GM19463 (cell line): ENCODE measurements at regions not wholly inside any gene's neighbourhood (a gene's known extent, or its start where the extent isn't known, plus 50 kb on each side); places are given as distances from the start of the nearest gene placed in this dataset.
"Not testable (repeated sequence)": the region's sequence is repeated elsewhere in the genome, so short reads cannot be mapped to it uniquely, and the experiment has no call there.

Experiments used
- ATAC-seq: cut with Tn5 transposase; IDR thresholded peaks from one replicate; pipeline ENCODE4 v1.9.1; 2021; ENCODE audit warnings: mild to moderate bottlenecking, moderate library complexity; ENCODE audit not compliant: unreplicated experiment

DNA sequence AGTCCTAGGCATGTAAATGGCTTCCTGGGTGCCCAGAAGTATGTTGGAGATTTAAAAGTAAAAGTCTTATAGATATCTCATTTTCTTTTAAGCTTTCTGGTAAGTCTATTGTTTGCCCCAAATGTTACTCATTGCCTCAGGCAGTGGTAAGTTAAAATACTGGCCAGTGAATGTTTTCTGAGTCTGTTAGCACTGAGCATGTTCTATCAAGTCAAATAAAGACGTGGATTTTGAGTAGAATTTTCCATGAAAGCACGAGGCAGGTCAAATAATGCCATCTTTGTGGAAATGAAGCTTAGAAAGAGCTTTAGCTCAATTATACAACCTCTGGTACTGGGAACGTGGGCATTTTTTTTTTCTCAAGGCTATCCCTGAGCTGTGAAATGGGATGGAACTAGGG is 651.3 kb upstream of the ACO1 start:
- no peak for ATAC-seq

DNA sequence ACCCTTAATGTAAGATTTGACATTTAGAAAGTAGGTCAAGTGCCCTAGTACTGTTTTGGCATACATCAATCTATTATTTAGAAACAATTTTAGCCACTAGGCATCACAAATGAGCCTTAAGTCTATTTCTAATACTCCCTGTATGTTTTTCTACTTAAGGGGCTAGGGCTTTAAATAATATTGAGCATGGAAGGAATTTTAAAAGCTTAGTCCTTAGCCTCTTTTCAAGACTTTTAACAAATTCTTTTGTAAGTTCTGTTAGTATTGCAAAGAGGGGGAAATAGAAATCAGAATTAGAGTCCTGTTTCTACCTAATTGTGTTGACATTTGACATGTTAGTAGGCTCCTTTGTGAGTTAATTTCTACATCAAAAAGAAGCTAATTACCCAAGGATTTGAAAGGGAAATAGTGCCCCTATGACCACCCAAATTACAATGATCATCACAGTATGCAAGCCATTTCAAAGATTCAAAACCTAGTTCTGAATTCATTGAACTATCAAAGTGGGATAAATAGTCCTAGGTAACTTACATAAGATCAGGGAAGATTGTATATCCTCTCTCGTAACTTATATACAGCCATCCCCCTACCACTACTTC is 647.8 kb upstream of the ACO1 start:
- no peak for ATAC-seq

DNA sequence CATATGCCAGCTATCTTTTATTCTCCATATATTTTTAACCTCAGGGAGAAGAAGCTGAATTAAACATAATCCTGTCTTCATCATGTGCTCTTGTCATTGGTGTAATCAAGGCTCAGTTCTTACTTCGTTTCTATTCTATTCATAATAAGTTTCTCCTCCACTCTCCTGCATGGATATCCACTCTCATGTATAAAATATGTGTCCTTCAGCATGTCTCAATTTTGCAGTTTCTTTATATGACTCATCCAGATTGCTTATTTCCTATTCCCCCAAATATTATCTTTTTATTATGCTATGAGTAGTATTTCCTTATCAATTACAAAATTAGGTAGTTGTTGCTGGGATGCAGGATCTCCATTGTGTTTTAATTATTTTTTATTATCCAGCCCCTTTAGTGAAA is 643.7 kb upstream of the ACO1 start:
- no peak for ATAC-seq

DNA sequence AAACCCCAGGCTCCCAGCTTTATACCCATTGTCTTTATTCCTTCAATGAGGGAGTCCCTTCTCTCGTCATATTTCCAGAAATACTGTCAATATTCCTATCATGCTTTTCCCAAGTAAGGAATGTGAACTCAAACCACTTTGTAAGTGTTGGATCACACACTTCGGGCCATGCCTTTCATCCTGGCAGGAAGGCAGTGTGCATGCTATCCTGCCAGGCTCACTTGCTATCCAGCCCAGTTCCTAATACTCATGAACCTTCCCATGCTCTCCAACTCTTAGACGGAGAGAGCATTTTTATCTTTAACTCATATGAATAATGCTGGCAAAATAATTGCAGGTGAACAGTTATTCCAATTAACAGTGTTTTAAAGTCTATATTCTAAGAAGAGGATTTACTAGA is 639.9 kb upstream of the ACO1 start:
- ATAC-seq: no peak

DNA sequence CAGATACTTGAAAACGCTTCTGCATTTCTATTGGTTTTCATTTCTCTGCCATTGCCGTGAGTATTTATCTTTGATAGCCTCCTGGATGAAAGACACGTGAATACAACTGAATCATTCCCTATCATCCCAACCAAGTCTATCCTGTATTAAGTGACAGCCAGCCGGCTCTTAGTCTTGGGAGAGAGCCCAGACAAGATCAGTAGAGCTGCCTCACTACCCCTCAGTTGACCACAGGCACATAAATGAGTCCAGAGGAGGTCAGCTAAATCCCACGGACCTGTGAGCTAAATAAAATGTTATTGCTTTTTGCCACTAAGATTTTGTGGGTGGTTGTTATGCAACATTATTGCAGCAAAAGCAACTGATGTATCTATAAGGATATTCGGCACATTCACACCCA is 639.0 kb upstream of the ACO1 start:
- no peak for ATAC-seq

DNA sequence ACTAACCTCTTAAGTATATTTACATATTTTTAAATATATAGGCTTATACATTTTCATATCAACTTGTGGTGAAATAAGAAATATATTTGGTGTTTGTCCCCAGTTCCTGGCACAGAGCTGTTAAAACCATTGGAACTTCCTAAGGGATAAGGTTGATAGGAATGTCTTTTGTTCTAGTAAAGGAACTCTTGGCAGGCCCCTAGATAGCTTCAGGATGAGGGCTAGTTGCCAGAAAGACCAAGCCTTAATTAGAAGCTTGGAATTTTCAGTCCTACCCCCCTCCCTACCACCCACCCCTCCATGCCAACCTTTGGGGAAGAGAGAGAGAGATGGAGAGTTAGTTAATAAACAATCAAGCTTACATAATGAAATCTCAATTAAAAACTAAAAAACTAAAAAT is 638.6 kb upstream of the ACO1 start:
- no peak for ATAC-seq

DNA sequence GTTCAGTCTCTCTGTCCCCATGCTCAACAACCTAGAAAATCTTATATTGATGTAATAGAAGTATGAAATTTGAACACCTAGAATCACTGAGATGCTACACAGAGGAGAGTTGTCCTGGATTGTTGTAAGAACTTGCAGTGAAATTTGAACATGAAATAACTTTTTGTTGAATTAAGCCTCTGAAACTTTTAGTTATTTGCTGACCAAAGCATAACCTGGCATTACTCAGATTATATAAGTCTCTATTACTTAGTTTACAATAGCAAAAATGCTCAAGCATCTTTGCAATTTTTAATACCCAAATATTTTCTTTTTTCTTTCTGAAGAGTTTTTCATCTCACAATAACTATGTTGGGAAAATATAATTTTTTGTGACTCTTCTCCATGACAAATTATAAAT is 630.7 kb upstream of the ACO1 start:
- no peak for ATAC-seq

DNA sequence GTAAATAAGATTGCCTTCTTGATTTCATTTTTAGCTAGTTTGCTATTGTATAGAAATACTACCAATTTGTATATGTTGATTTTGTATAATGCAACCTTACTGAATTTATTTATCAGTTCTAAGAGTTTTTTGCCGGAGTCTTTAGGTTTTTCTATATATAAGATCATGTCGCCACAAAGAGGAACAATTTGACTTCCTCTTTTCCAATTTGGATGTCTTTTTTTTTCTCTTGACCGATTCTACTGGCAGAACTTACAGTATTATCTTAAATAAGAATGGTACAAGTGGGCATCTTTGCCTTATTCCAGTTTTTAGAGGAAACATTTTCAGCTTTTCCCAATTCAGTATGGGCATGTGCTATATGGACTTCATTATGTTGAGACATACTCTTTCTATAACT is 624.7 kb upstream of the ACO1 start:
- ATAC-seq: no peak

DNA sequence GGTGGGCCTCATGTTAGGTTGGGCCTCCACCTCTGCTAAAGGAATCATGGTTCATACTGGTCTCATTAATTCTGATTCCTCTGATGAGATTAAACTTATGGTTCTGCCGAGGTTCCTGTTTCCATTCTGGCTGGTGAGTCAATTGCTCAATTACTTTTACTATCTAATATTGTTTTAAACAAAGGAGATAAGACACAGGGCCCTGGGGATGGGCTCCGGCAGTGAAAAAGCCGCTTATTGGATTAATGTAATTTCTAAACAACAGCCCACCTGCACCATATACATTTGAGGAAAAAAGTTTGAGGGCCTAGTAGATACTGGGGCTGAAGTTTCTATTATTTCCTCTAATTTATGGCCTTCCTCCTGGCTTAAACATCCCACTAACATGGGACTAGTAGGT is 610.4 kb upstream of the ACO1 start:
- not testable (repeated sequence) for ATAC-seq

DNA sequence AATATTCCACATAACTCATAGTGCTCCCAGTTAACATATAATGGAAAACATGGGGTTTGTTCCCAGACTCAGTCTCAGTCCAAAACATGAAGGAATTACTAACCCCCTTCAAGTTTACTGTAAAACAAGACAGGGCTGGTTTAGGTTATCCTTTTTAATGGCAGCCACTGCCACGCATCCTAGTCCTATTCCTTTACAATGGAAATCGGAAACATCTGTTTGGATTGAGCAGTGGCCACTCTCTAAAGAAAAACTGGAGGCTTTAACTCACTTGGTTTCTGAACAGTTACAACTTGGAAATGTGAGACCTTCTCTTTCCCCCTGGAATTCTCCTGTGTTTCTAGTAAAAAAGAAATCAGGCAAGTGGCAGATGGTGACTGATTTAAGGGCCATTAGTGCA is 609.9 kb upstream of the ACO1 start:
- ATAC-seq: no peak

DNA sequence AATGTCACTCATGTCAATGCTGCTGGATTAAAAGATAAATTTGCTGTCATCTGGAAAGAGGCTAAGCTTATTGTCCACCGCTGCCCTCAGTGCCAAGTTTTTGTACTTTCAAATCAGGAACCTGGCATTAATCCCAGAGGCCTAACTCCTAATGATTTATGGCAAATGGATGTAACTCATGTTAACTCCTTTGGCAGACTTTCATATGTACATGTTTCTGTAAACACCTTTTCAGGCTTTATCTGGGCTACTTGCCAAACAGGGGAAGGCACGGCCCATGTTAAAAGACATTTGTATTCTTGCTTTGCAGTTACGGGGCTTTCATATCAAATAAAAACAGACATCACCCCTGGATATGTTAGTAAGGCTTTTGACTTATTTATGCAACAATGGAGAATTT is 608.0 kb upstream of the ACO1 start:
- no peak for ATAC-seq

DNA sequence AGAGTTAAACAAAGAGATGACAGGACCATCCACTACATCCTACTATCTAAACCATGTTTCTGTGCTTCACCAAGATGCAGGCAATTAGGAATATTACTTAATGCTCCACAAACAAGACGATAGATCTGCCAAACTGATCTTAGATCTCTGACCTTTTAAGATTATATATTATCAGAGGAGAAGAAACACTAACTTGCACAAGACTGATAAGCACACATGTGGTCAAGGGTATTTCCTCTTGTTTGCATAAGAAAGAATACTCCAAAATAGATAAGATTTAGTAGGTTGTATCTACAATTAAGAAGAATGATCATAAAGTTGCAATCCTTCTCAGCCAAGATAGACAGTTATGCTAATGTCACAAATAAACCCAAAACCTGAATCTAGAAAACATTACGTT is 601.0 kb upstream of the ACO1 start:
- ATAC-seq: no peak

DNA sequence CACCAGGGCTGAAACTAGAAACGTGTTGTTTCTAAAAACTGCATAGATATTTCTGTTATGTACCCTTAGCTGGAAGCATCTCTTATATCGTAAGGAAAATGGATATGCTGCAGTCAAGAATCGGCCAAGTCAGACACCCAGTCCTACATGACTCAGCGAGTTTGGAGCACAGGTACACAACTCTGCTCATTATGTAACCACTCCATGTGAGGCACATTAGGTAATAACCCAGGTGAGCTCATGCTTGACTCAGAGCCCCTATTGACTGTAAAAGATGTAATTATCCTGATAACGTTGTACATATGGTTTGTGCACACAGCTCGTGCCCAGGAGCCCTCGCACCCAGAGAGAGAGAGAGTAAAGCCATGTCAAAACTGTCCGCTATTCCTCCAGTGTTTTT is 593.7 kb upstream of the ACO1 start:
- no peak for ATAC-seq

DNA sequence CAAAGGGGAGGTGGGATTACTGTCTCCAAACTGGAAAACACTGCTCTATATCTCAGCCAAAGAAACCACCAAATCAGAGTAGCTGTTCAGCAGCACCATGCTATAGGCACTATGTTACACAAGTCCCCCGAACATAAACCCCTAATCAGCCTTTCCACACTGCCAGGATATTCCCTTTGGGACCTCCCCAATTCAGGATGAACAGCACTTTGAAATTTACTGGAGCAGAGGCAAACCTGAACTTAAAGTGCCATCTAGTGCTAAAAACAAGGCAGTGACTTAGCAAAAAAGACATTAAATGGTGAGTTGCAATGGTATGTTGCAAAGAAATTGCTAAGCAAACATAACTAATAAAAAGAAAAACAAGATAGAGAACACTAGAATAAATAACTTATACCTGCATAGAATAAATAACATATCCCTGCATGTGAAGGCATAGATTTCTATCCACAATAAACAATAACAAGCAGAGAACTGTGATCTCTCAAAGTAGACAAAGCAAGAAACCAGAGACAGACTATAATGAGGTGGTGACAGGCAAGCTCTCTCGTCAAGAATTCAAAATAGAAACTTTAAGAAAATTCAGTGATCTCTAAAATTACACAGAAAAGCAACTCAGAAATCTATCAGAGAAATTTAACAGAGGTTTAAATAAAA is 584.4 kb upstream of the ACO1 start:
- no peak for ATAC-seq

DNA sequence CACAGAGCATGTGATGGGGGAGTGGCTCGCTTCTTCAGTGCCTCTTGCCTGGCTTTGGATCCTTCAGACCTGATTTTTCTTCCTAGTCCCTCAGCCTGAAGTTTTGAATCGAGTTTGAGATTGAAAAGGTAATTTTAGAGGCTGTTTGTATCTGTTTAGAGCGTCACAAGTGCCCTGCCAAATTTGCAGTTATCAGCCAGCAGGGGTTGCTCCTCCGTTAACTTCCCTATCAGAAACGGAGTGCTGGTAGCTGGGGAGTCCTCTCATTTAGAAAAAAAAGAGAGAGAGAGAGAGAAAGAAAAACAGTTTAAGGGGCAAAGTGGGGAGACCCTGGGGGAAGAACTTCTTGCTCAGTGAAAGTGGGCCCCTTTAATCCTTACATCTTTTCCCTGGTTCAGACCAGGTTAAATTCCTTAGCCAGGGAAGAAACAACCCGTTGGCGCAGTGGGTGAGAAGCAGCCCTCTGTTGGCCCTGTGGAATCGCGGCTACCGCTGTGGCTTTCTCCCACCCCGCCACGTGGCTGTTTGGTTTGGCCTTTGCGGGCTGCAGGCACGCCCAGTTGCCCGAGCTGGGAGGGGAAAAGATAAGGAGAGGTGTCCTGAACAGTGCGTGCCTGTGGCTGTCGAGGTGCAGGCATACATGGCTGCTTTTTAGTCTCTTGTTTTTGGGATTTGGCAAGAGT is 576.7 kb upstream of the ACO1 start:
- ATAC-seq: no peak

DNA sequence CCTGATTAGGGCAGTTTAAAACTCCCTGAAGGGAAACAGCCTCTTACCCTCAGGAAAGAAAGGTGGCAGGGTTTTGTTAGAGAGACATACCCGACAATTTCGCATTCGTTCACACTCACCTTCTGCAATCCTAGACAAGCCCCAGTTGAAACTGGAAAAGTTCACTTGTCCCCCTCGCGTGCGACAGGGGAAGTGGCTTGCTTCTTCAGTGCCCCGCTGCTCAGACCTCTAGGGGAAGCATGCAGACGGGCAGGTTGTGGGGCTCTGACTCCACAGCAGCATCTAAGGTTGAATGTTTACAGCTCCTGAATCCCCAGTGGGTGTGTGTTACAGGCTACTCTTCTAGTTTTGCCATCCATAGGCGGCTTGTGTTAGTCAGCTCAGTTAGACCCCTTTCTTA is 575.7 kb upstream of the ACO1 start:
- no peak for ATAC-seq

DNA sequence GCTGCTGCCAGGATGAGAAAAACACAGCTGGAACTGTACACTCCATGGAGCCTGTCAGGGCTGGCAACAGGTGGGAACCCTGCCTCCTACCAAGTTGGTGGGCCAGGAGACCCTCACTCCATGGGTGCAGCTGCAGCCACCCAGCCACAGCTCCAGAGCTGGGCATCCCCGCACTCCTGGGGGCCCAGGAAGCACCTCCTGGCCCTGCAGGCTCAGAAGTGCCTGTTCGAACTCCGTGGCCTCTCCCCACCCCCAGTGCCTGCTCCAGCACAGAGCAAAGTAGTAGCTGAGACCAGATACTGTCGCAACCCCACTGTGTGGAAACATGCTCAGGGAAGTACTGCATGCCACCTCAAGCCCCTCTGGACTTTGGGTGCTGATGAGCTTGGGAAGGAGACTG is 564.0 kb upstream of the ACO1 start:
- no peak for ATAC-seq

DNA sequence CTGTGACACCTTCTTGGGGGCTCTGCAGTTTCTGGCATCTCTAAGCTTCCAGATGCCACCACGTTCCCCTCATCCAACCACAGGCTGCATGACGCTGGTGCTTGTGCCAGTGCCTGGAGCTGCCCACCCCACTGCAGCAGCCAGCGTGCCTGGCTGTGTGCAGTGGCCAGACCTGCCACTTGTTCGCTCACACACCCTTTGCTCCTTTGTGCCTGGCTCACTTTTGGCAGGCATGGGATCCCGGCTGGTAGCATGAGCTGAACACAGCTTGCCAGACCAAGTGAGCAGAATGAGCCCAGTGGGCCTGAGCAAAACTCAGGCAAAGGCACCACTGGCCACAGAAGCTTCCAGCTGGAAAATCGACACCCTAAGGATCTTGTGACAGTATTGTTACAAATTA is 562.9 kb upstream of the ACO1 start:
- ATAC-seq: no peak

DNA sequence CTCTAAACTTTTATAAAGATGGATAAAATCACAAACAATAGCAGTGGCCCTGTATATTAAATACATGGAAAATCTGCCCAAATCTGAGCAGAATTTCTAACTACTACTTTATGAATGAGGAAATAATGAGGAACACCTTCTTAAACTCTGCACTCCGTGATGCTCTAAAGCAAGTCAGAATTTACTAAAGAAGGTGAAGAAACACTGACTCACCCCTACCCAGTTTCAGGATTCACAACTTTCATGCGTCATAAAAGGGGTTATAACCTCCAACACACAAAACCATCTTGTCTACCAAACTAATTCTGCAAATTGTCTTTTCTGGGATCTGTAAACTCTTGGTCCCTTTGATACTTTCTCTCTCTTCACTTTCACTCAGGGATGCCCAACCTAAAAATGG is 561.1 kb upstream of the ACO1 start:
- no peak for ATAC-seq

DNA sequence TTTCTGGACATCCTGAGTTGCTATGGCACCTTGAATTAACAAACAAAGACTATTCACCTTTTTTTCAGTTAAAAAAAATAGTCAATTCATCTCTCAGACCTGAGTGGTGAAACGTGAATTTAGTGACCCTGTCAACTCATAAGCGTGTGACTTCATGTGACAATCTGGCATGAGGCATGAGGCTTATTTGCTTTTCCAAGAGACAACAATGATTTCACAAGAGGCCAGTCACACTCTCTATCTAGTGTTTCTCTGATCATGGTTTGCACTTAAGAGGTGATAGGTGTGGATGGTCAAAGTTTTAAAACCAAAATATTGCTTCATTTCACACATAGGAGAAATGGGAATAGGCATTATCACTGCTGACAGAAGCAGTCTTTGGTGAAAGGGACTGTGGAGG is 559.6 kb upstream of the ACO1 start:
- no peak for ATAC-seq

DNA sequence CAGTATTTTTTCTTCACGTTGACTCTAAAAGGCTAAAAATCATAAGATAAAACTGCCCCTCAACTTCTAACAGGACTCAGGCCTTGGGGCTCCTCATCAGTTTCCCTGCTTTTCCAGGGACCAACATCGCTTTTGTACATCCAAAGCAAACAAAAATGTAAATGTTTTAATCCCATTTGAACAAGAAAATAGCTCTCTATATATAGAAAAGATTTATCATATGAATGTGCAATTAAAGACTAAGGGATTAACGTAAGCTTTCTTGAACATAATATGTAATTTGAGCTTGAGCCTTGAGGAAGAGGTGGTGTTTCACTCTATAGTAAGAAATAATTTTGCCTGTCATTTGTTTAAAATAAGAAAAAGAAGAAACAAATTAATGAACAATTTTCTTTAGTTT is 547.2 kb upstream of the ACO1 start:
- ATAC-seq: no peak

DNA sequence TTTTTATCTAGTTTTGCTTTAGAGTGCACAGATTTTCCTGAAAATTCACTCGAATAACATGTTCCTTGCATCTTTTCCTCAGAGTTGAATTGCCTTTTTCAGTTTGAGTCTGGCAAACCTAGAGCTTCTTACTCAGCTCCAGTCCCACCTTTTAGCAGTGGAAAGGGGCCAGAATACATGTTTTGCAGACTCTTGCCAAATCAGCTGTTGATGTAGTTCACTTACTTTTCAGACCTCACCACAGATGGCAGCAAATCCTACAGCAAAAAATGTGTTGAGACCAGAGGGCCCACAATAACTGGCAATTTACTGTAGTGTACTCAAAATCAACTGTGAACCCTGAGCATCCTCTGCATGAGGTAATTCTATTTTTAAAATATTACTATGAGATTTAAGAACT is 545.2 kb upstream of the ACO1 start:
- ATAC-seq: no peak

DNA sequence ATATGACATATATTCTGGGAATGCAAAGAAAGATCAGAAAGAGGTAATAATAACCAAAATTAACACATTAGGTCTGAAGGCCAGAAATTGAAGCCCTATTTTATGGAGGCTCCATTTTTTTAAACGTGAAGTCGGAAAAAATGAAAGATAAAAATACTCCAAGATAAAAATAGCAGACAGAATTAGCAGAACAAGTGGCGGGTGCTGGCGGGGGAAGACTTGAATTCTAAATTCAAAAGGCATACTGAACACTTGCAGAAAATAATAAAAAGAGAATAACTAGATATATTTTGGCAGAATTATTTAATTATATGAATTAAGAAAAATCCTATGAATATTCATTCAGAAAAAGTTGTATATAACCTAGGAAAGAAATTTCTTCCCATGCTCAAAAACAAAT is 543.7 kb upstream of the ACO1 start:
- ATAC-seq: no peak
